ENCODE measurements at regions not wholly inside any gene's neighbourhood (a gene's known extent, or its start where the extent isn't known, plus 50 kb on each side); places are given as distances from the start of the nearest gene placed in this dataset.
"Not testable (repeated sequence)": the region's sequence is repeated elsewhere in the genome, so short reads cannot be mapped to it uniquely, and the experiment has no call there.

DNA sequence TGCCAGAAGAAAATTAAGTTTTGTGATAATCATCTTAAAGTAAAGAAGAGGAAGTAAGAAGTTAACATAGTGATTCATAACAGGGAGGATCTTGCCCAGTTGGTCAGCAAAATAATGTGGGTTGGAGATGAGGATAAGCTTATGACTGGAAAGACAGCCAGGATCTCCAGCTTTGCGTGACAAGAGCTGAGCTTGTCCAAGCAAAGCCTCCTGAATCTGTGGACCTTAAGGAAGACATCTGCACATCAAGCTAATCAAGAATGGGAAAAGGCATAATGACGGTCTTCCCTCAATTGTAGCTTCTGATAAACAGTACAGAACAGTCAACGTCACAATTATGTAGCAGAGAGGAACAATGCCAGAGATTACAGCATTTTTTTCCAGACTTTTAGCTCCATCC is 744.7 kb upstream of the GOT2 start:
- H3K4me1 ChIP-seq (ENCODE audit: control insufficient read depth, insufficient read depth, low read length), result no peaks in the 10 kb centered on the region
- no peaks in the 10 kb centered on the region for H3K27me3 ChIP-seq (ENCODE audit: control insufficient read depth, insufficient read depth, low read length)
- H3K27ac ChIP-seq (ENCODE audit: low read depth, low read length), result no peak overlapping the region
- no peaks in the 10 kb centered on the region for H3K36me3 ChIP-seq (ENCODE audit: control insufficient read depth, insufficient read depth, low read length)
- H3K9ac ChIP-seq (ENCODE audit: low read length), result no peak overlapping the region
- no peak overlapping the region for H3K4me3 ChIP-seq (ENCODE audit: low read length)

GRCh38 chr16:59470556-59470955 is 736.4 kb upstream of the GOT2 start:
- no peaks in the 10 kb centered on the region for H3K27me3 ChIP-seq (ENCODE audit: control insufficient read depth, insufficient read depth, low read length)

GRCh38 chr16:59469266-59469665 is 735.1 kb upstream of the GOT2 start:
- Histone ChIP-seq H3K27ac (ENCODE audit: low read depth, low read length) (no peak overlapping the region), H3K4me3 (ENCODE audit: low read length) (no peak overlapping the region), H3K9ac (ENCODE audit: low read length) (no peak overlapping the region), H3K36me3 (ENCODE audit: control insufficient read depth, insufficient read depth, low read length) (no peaks in the 10 kb centered on the region), H3K27me3 (ENCODE audit: control insufficient read depth, insufficient read depth, low read length) (no peaks in the 10 kb centered on the region), H3K4me1 (ENCODE audit: control insufficient read depth, insufficient read depth, low read length) (no peaks in the 10 kb centered on the region)

More at GRCh38 chr16:59470556-59470955, 736.4 kb upstream of the GOT2 start:
- Histone ChIP-seq H3K4me1 (ENCODE audit: control insufficient read depth, insufficient read depth, low read length) (no peaks in the 10 kb centered on the region), H3K36me3 (ENCODE audit: control insufficient read depth, insufficient read depth, low read length) (no peaks in the 10 kb centered on the region), H3K4me3 (ENCODE audit: low read length) (no peak overlapping the region), H3K27ac (ENCODE audit: low read depth, low read length) (peak overlapping the region; percentile 17), H3K9ac (ENCODE audit: low read length) (no peak overlapping the region)

GRCh38 chr16:59463776-59464175 is 729.7 kb upstream of the GOT2 start:
- no peak overlapping the region for H3K9ac ChIP-seq (ENCODE audit: low read length)

GRCh38 chr16:59459806-59460205 is 725.7 kb upstream of the GOT2 start:
- Histone ChIP-seq H3K36me3 (ENCODE audit: control insufficient read depth, insufficient read depth, low read length) (no peaks in the 10 kb centered on the region), H3K4me3 (ENCODE audit: low read length) (no peak overlapping the region), H3K4me1 (ENCODE audit: control insufficient read depth, insufficient read depth, low read length) (no peaks in the 10 kb centered on the region), H3K27me3 (ENCODE audit: control insufficient read depth, insufficient read depth, low read length) (no peaks in the 10 kb centered on the region), H3K9ac (ENCODE audit: low read length) (no peak overlapping the region), H3K27ac (ENCODE audit: low read depth, low read length) (no peak overlapping the region)

More at GRCh38 chr16:59463776-59464175, 729.7 kb upstream of the GOT2 start:
- Histone ChIP-seq H3K27me3 (ENCODE audit: control insufficient read depth, insufficient read depth, low read length) (no peaks in the 10 kb centered on the region), H3K36me3 (ENCODE audit: control insufficient read depth, insufficient read depth, low read length) (no peaks in the 10 kb centered on the region), H3K4me3 (ENCODE audit: low read length) (no peak overlapping the region), H3K4me1 (ENCODE audit: control insufficient read depth, insufficient read depth, low read length) (no peaks in the 10 kb centered on the region), H3K27ac (ENCODE audit: low read depth, low read length) (no peak overlapping the region)

GRCh38 chr16:59455497-59455896 is 721.4 kb upstream of the GOT2 start:
- H3K9ac ChIP-seq (ENCODE audit: low read length), result no peak overlapping the region
- H3K27me3 ChIP-seq (ENCODE audit: control insufficient read depth, insufficient read depth, low read length), result no peaks in the 10 kb centered on the region
- H3K4me1 ChIP-seq (ENCODE audit: control insufficient read depth, insufficient read depth, low read length), result no peaks in the 10 kb centered on the region
- no peak overlapping the region for H3K4me3 ChIP-seq (ENCODE audit: low read length)
- no peak overlapping the region for H3K27ac ChIP-seq (ENCODE audit: low read depth, low read length)
- no peaks in the 10 kb centered on the region for H3K36me3 ChIP-seq (ENCODE audit: control insufficient read depth, insufficient read depth, low read length)

GRCh38 chr16:59450513-59450912 is 716.4 kb upstream of the GOT2 start:
- not testable (repeated sequence) for H3K9ac ChIP-seq (ENCODE audit: low read length); H3K27ac ChIP-seq (ENCODE audit: low read depth, low read length); H3K27me3 ChIP-seq (ENCODE audit: control insufficient read depth, insufficient read depth, low read length); H3K4me1 ChIP-seq (ENCODE audit: control insufficient read depth, insufficient read depth, low read length); H3K36me3 ChIP-seq (ENCODE audit: control insufficient read depth, insufficient read depth, low read length); H3K4me3 ChIP-seq (ENCODE audit: low read length)

DNA sequence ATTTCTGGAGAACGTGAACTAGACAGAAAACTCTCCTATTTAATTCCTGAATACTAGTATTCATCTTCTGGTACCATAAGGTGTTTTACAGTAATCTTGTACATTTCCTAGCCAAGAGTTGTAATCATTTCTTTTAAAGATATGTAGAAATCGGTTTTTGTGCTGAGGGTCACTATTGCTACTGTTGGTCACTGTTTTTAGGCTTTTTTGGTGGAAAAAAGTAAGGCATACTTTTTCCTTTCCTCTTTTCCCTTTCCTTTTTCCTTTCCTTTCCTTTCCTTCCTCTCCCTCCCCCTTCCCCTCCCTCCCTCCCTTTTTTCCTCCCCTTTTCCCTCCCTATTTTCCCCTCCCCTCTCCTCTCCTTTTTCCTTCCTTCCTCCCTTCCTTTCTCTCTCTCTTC is 706.4 kb upstream of the GOT2 start:
- H3K27ac ChIP-seq (ENCODE audit: low read depth, low read length), result no peak overlapping the region
- H3K4me1 ChIP-seq (ENCODE audit: control insufficient read depth, insufficient read depth, low read length), result no peaks in the 10 kb centered on the region
- H3K27me3 ChIP-seq (ENCODE audit: control insufficient read depth, insufficient read depth, low read length), result no peaks in the 10 kb centered on the region
- H3K9ac ChIP-seq (ENCODE audit: low read length), result no peak overlapping the region
- no peak overlapping the region for H3K4me3 ChIP-seq (ENCODE audit: low read length)
- H3K36me3 ChIP-seq (ENCODE audit: control insufficient read depth, insufficient read depth, low read length), result no peaks in the 10 kb centered on the region

DNA sequence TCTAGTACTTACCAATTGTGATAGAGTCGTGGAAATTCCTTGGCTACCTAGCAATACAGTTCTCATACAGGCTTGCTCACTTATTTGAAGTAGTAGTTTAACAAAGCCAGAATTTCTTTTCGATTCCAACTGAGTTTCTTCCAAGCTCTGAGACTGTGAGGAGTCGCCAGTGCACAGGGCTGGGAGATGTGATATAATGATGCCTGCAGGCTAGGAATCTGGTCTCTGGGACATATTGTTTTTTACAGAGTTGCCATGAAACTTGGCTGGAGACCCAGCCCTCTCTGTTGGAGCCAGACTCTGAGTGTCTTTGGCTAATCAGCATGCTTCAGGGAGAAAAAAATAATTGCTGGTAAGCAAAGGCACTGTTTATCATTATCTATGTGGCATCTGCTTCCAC is 698.8 kb upstream of the GOT2 start:
- H3K27ac ChIP-seq (ENCODE audit: low read depth, low read length), result no peak overlapping the region
- H3K27me3 ChIP-seq (ENCODE audit: control insufficient read depth, insufficient read depth, low read length), result no peaks in the 10 kb centered on the region
- no peak overlapping the region for H3K9ac ChIP-seq (ENCODE audit: low read length)
- no peak overlapping the region for H3K4me3 ChIP-seq (ENCODE audit: low read length)
- H3K36me3 ChIP-seq (ENCODE audit: control insufficient read depth, insufficient read depth, low read length), result no peaks in the 10 kb centered on the region
- H3K4me1 ChIP-seq (ENCODE audit: control insufficient read depth, insufficient read depth, low read length), result no peaks in the 10 kb centered on the region

GRCh38 chr16:59432276-59432675 is 698.2 kb upstream of the GOT2 start:
- Histone ChIP-seq H3K36me3 (ENCODE audit: control insufficient read depth, insufficient read depth, low read length) (no peaks in the 10 kb centered on the region), H3K4me3 (ENCODE audit: low read length) (no peak overlapping the region)

DNA sequence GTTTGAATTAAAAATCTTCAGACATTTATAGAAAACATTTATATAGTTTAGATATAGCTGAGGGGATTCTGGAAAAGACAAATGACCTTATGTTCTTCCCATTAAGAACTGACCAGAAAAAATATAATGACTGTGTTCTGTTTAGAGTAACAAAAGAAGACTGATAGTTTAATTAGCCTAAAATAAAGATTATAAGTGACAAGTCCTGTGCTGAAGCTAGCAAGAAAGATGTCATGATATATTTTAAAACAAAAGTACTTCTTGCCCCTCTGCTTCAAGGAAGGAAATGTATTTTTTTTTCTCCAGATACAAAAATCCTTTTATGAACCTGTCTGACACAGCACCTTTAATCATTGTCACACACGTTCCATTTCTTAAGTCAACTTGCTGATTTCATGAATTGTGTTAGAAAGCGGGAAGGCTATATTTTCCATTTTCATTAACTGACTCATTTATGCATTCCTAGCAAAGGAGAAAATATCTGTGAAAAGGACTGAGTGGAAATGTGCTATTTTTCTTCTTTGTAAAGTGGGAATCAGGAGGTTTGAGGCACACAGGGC is 690.7 kb upstream of the GOT2 start:
- Histone ChIP-seq H3K27ac (ENCODE audit: low read depth, low read length) (no peak overlapping the region), H3K4me3 (ENCODE audit: low read length) (no peak overlapping the region), H3K9ac (ENCODE audit: low read length) (no peak overlapping the region), H3K4me1 (ENCODE audit: control insufficient read depth, insufficient read depth, low read length) (no peaks in the 10 kb centered on the region), H3K27me3 (ENCODE audit: control insufficient read depth, insufficient read depth, low read length) (no peaks in the 10 kb centered on the region), H3K36me3 (ENCODE audit: control insufficient read depth, insufficient read depth, low read length) (no peaks in the 10 kb centered on the region)

More at GRCh38 chr16:59432276-59432675, 698.2 kb upstream of the GOT2 start:
- H3K27me3 ChIP-seq (ENCODE audit: control insufficient read depth, insufficient read depth, low read length), result no peaks in the 10 kb centered on the region
- H3K4me1 ChIP-seq (ENCODE audit: control insufficient read depth, insufficient read depth, low read length), result no peaks in the 10 kb centered on the region
- no peak overlapping the region for H3K27ac ChIP-seq (ENCODE audit: low read depth, low read length)
- H3K9ac ChIP-seq (ENCODE audit: low read length), result no peak overlapping the region

- Histone ChIP-seq H3K4me3 (ENCODE audit: low read length) (no peak overlapping the region), H3K27me3 (ENCODE audit: control insufficient read depth, insufficient read depth, low read length) (no peaks in the 10 kb centered on the region), H3K36me3 (ENCODE audit: control insufficient read depth, insufficient read depth, low read length) (no peaks in the 10 kb centered on the region), H3K9ac (ENCODE audit: low read length) (no peak overlapping the region), H3K27ac (ENCODE audit: low read depth, low read length) (no peak overlapping the region), H3K4me1 (ENCODE audit: control insufficient read depth, insufficient read depth, low read length) (no peaks in the 10 kb centered on the region)
Observed at GRCh38 chr16:59411961-59412841, 678.1 kb upstream of the GOT2 start.

DNA sequence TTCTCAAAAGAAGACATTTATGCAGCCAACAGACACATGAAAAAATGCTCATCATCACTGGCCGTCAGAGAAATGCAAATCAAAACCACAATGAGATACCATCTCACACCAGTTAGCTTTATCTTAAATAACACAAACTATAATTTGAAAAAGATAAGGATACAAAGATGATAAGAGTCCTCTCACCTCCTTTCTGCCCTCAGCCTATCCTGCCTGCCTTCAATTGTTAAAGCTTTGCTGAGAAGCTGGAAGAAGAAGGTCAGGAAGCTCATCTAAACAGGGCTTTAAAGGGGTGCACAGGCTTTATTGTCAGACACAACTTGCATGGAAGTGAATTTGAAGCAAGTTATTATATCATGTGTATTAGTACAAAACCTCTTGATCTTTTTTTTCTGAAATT is 676.3 kb upstream of the GOT2 start:
- no peak overlapping the region for H3K27ac ChIP-seq (ENCODE audit: low read depth, low read length)
- H3K4me1 ChIP-seq (ENCODE audit: control insufficient read depth, insufficient read depth, low read length), result no peaks in the 10 kb centered on the region
- H3K36me3 ChIP-seq (ENCODE audit: control insufficient read depth, insufficient read depth, low read length), result no peaks in the 10 kb centered on the region
- H3K9ac ChIP-seq (ENCODE audit: low read length), result no peak overlapping the region
- H3K4me3 ChIP-seq (ENCODE audit: low read length), result no peak overlapping the region
- no peaks in the 10 kb centered on the region for H3K27me3 ChIP-seq (ENCODE audit: control insufficient read depth, insufficient read depth, low read length)

Data from rectal smooth muscle tissue (tissue), 1 donor.